Liver (tissue), 8 donors: ENCODE measurements at regions not wholly inside any gene's neighbourhood (a gene's known extent, or its start where the extent isn't known, plus 50 kb on each side); places are given as distances from the start of the nearest gene placed in this dataset.

Experiments used
- DNase-seq: peaks from one replicate; pipeline ENCODE4 v3.0.0-alpha.2; 2017; ENCODE audit warnings: low spot score
- H3K27ac ChIP-seq, 2 donors: one replicate each; pipeline ENCODE4 v1.7.0; 2013; ENCODE audit warnings: inconsistent platforms in 2 of 2, low read length in 2 of 2, control low read depth in 1 of 2, low read depth in 1 of 2, mild to moderate bottlenecking in 1 of 2
- H3K27me3 ChIP-seq, 4 donors: one replicate each; pipeline versions ENCODE4 v1.6.1 to v1.7.0; 2013; ENCODE audit warnings: low read length in 3 of 4, inconsistent platforms in 1 of 4, mild to moderate bottlenecking in 1 of 4, moderate library complexity in 1 of 4; ENCODE audit not compliant: control insufficient read depth in 4 of 4, insufficient read depth in 4 of 4
- H3K36me3 ChIP-seq, 4 donors: one replicate each; pipeline versions ENCODE4 v1.6.1 to v1.7.0; 2013; ENCODE audit warnings: low read length in 3 of 4, mild to moderate bottlenecking in 3 of 4, low read depth in 1 of 4, moderate library complexity in 1 of 4; ENCODE audit not compliant: control insufficient read depth in 4 of 4, insufficient read depth in 3 of 4
- H3K4me1 ChIP-seq, 4 donors: one replicate each; pipeline versions ENCODE4 v1.6.1 to v1.7.0; 2013; ENCODE audit warnings: low read length in 3 of 4, mild to moderate bottlenecking in 3 of 4, moderate library complexity in 1 of 4; ENCODE audit not compliant: control insufficient read depth in 4 of 4, insufficient read depth in 4 of 4
- H3K4me3 ChIP-seq, 3 donors: one replicate each; pipeline versions ENCODE4 v1.6.1 to v1.7.0; 2013; ENCODE audit warnings: low read length in 3 of 3, control low read depth in 1 of 3, low read depth in 1 of 3, mild to moderate bottlenecking in 1 of 3
- H3K9ac ChIP-seq, 2 donors: one replicate each; pipeline ENCODE4 v1.7.0; 2013; ENCODE audit warnings: low read length in 2 of 2, mild to moderate bottlenecking in 2 of 2, moderate library complexity in 2 of 2, control low read depth in 1 of 2, low read depth in 1 of 2
- H3K9me3 ChIP-seq, 4 donors: one replicate each; pipeline versions ENCODE4 v1.6.1 to v1.7.0; 2013; ENCODE audit warnings: low read length in 3 of 4; ENCODE audit not compliant: control insufficient read depth in 4 of 4
- CTCF ChIP-seq: fragments of 150-350 bp; IDR thresholded peaks from 2 replicates; pipeline ENCODE4 v1.5.1; 2017; ENCODE audit warnings: improper control_type of control experiment, low read depth, low read length; ENCODE audit not compliant: missing input control
- FOXA1 ChIP-seq: IDR thresholded peaks from 2 replicates; pipeline ENCODE4 v1.6.1; 2016; ENCODE audit warnings: antibody characterized with exemption
- FOXA2 ChIP-seq: IDR thresholded peaks from 2 replicates; pipeline ENCODE4 v1.6.1; 2016; ENCODE audit warnings: antibody characterized with exemption
- GABPA ChIP-seq, 2 donors: IDR thresholded peaks in 1 of 2; conservative IDR thresholded peaks in 1 of 2; 2 replicates each; pipeline ENCODE4 v1.6.1; 2016; ENCODE audit warnings: antibody characterized with exemption in 2 of 2, mild to moderate bottlenecking in 1 of 2, moderate library complexity in 1 of 2
- HNF4A ChIP-seq, 2 donors: conservative IDR thresholded peaks; 2 replicates each; pipeline ENCODE4 v1.6.1; 2016; ENCODE audit warnings: antibody characterized with exemption in 2 of 2, mild to moderate bottlenecking in 2 of 2
- HNF4G ChIP-seq: IDR thresholded peaks from 2 replicates; pipeline ENCODE4 v1.6.1; 2016; ENCODE audit warnings: antibody characterized with exemption
- JUND ChIP-seq, 2 donors: IDR thresholded peaks; 2 replicates each; pipeline ENCODE4 v1.6.1; 2016; ENCODE audit warnings: antibody characterized with exemption in 2 of 2
- MAX ChIP-seq: IDR thresholded peaks from 2 replicates; pipeline ENCODE4 v1.6.1; 2016; ENCODE audit warnings: antibody characterized with exemption
- NR2F2 ChIP-seq: IDR thresholded peaks from 2 replicates; pipeline ENCODE4 v1.6.1; 2016; ENCODE audit warnings: antibody characterized with exemption
- REST ChIP-seq: IDR thresholded peaks from 2 replicates; pipeline ENCODE4 v1.6.1; 2016; ENCODE audit warnings: antibody characterized with exemption, mild to moderate bottlenecking
- RXRA ChIP-seq, 2 donors: IDR thresholded peaks; 2 replicates each; pipeline ENCODE4 v1.6.1; 2017 to 2018; ENCODE audit warnings: antibody characterized with exemption in 2 of 2, mild to moderate bottlenecking in 1 of 2
- SP1 ChIP-seq: IDR thresholded peaks from 2 replicates; pipeline ENCODE4 v1.6.1; 2018; ENCODE audit warnings: antibody characterized with exemption, mild to moderate bottlenecking
- TAF1 ChIP-seq: conservative IDR thresholded peaks from 2 replicates; pipeline ENCODE4 v1.6.1; 2016; ENCODE audit warnings: antibody characterized with exemption, mild to moderate bottlenecking
- ZBTB33 ChIP-seq: IDR thresholded peaks from 2 replicates; pipeline ENCODE4 v1.6.1; 2016; ENCODE audit warnings: antibody characterized with exemption
- WGBS: extraction: QIAGEN DNeasy Blood & Tissue Kit; methylation state at CpG from one replicate; pipeline ENCODE4 v1.1.7; 2013; 5-methylcytosine and 5-hydroxymethylcytosine counted together
- TF ChIP-seq, protein P1 (sequence below): IDR thresholded peaks from 2 replicates; pipeline ENCODE4 v1.6.1; 2016; ENCODE audit warnings: antibody characterized with exemption
- donor health status: healthy.
- donor health status: healthy.
- donor health status: healthy.
- donor health status: healthy.
- donor health status: healthy.

- no peaks in the 10 kb centered on the region for H3K36me3 ChIP-seq
- TF ChIP-seq RXRA (IDR thresholded peaks at IDR 0.05) (no peak), TAF1 (no peak), FOXA1 (no peak), MAX (no peak), SP1 (no peak)
- DNase-seq, result no peak
- H3K9ac ChIP-seq, result no peak overlapping the region
- no peaks in the 10 kb centered on the region for H3K27me3 ChIP-seq
- H3K4me1 ChIP-seq, result no peaks in the 10 kb centered on the region
- WGBS, result 88% methylated on average over 12 of the region's 12 CpGs
- H3K27ac ChIP-seq, result no peak overlapping the region
- no peak overlapping the region for H3K4me3 ChIP-seq
- peaks cover 0 to 11% (median 2%) of the 10 kb centered on the region in 4 donors for H3K9me3 ChIP-seq
Measured at GRCh38 chr3:103767635-103768034, 1332.8 kb downstream of the ZPLD1 start.

- 89% methylated on average over 2 of the region's 2 CpGs for WGBS
- H3K4me1 ChIP-seq, result no peaks in the 10 kb centered on the region
Measured at GRCh38 chr3:103785017-103785416, 1350.2 kb downstream of the ZPLD1 start.

More at GRCh38 chr3:103785017-103785416, 1350.2 kb downstream of the ZPLD1 start:
- TF ChIP-seq SP1 (no peak), REST (no peak), HNF4G (no peak), MAX (no peak), ZBTB33 (no peak), HNF4A (conservative IDR thresholded peaks at IDR 0.05) (no peak), GABPA (IDR thresholded peaks at IDR 0.05 in 1 of 2, conservative IDR thresholded peaks at IDR 0.05 in 1 of 2) (no peak), NR2F2 (no peak), CTCF (no peak), RXRA (IDR thresholded peaks at IDR 0.05) (no peak), FOXA2 (no peak), FOXA1 (no peak), TAF1 (no peak), JUND (IDR thresholded peaks at IDR 0.05) (no peak)
- TF ChIP-seq, protein P1, sequence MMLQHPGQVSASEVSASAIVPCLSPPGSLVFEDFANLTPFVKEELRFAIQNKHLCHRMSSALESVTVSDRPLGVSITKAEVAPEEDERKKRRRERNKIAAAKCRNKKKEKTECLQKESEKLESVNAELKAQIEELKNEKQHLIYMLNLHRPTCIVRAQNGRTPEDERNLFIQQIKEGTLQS, result no peak
- Histone ChIP-seq H3K36me3 (no peaks in the 10 kb centered on the region), H3K4me3 (no peak overlapping the region), H3K27me3 (no peaks in the 10 kb centered on the region), H3K9ac (no peak overlapping the region), H3K9me3 (no peaks in the 10 kb centered on the region), H3K27ac (no peak overlapping the region)
- no peak for DNase-seq
